ENCODE measurements at regions not wholly inside any gene's neighbourhood (a gene's known extent, or its start where the extent isn't known, plus 50 kb on each side); places are given as distances from the start of the nearest gene placed in this dataset.

DNA sequence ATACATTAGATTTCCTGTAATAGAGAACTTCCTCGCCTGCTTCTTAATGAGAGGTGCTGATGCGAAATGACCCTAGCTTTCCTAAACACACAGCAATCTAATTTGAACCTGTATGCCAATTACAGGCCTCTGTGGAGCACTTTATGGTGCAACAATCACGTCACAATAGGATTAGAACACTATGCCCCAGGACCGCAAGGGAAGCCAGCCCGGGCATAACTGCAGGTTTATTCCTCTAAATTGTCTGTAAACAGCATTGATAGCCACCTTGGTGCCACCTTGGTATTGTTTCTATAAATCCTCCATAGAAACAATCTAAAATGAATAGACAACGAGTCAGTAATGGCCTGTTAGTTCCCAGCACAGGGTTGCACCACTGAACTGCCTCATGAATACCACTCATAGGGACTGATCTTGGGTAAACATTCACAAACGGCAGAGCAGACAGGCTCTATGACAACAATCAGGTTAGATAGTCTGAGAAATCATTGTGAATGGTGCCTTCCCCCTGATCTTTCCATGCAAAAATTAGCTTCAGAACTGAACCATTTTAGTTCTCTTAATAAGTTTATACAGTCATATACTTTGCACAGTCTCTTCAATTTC is 182.5 kb upstream of the OBI1 start:
- Histone ChIP-seq H2BK20ac (ENCODE audit: low read length) (no peak overlapping the region), H2AFZ (ENCODE audit: low read length) (no peak overlapping the region), H4K91ac (replicated peaks; ENCODE audit: insufficient read length, low read length) (no peak overlapping the region), H3K4me2 (ENCODE audit: insufficient read depth in 1 of 2, low read depth in 2 of 2, low read length in 2 of 2) (no peak overlapping the region), H2BK120ac (replicated peaks; ENCODE audit: low read depth, low read length) (no peak overlapping the region), H3K23ac (ENCODE audit: insufficient read length) (no peak overlapping the region), H3K23me2 (ENCODE audit: low read depth, low read length) (no peaks in the 10 kb centered on the region), H4K8ac (ENCODE audit: extremely low read depth, insufficient read depth, low read length) (no peak overlapping the region), H3K56ac (replicated peaks; ENCODE audit: insufficient read length, low read depth, low read length) (no peak overlapping the region), H3K36me3 (ENCODE audit: control insufficient read depth in 2 of 4, insufficient read depth in 4 of 4, low read length in 3 of 4) (no peaks in the 10 kb centered on the region), H3K9ac (replicated peaks in 1 of 4; ENCODE audit: extremely low read depth in 1 of 4, low read depth in 3 of 4, low read length in 3 of 4) (no peak overlapping the region), H3K27me3 (replicated peaks in 1 of 4; ENCODE audit: control insufficient read depth in 3 of 4, extremely low read depth in 1 of 4, insufficient read depth in 3 of 4, low read length in 3 of 4) (no peaks in the 10 kb centered on the region), H2AK5ac (ENCODE audit: low read depth, low read length) (no peak overlapping the region), H3K4ac (replicated peaks; ENCODE audit: insufficient read length, low read depth, low read length) (no peak overlapping the region), H3K79me2 (ENCODE audit: control insufficient read depth in 1 of 2, insufficient read depth in 2 of 2, low read length in 2 of 2) (no peaks in the 10 kb centered on the region), H4K5ac (ENCODE audit: insufficient read length, low read depth, low read length) (no peak overlapping the region), H2BK12ac (ENCODE audit: low read depth, low read length) (no peak overlapping the region), H3K9me3 (ENCODE audit: insufficient read depth in 2 of 2, low read depth in 1 of 2, low read length in 1 of 2) (no peaks in the 10 kb centered on the region), H3K4me3 (ENCODE audit: extremely low read depth in 1 of 4, insufficient read depth in 2 of 4, low read depth in 3 of 4, low read length in 4 of 4) (no peak overlapping the region), H4K20me1 (replicated peaks in 1 of 2; ENCODE audit: control insufficient read depth in 1 of 2, insufficient read depth in 2 of 2, low read length in 2 of 2) (peaks cover 0 to 2% of the 10 kb centered on the region in 2 experiments), H3K18ac (ENCODE audit: extremely low read depth, low read length) (no peak overlapping the region), H2BK15ac (ENCODE audit: low read length) (no peak overlapping the region), H3K4me1 (replicated peaks in 1 of 4; ENCODE audit: control insufficient read depth in 3 of 4, insufficient read depth in 4 of 4, low read length in 3 of 4) (no peaks in the 10 kb centered on the region), H3K79me1 (ENCODE audit: low read depth, low read length) (no peaks in the 10 kb centered on the region), H2BK5ac (ENCODE audit: low read depth, low read length) (no peak overlapping the region), H3K14ac (ENCODE audit: insufficient read length) (no peak overlapping the region), H3K27ac (ENCODE audit: low read depth, low read length) (no peak overlapping the region)
- no peak for DNase-seq (ENCODE audit: low read depth in 1 of 2, low spot score in 2 of 2)
- ChIA-PET CTCF (ENCODE audit: partially characterized antibody) (no interaction called here), POLR2A (ENCODE audit: partially characterized antibody) (no interaction called here)
- no peak for FAIRE-seq
- 88% methylated on average over 7 of the region's 7 CpGs; no CpG with 5 or more reads in 1 of the 2 experiments for WGBS, 2 experiments (ENCODE audit: extremely low coverage in 1 of 2, insufficient coverage in 1 of 2, insufficient read length in 1 of 2, insufficient replicate concordance in 2 of 2, low coverage in 1 of 2, low lambda C conversion rate in 2 of 2, missing lambda C conversion rate in 1 of 2)
- TF ChIP-seq GTF2F1 (IDR thresholded peaks at IDR 0.05; ENCODE audit: borderline replicate concordance, low read depth, low read length), result no peak
- no peak for TF ChIP-seq SUZ12 (IDR thresholded peaks at IDR 0.05; ENCODE audit: low read length)
- no peak for TF ChIP-seq NANOG (IDR thresholded peaks at IDR 0.05; ENCODE audit: insufficient read depth, low read depth, low read length, poor library complexity, severe bottlenecking)
- TF ChIP-seq, protein P1, sequence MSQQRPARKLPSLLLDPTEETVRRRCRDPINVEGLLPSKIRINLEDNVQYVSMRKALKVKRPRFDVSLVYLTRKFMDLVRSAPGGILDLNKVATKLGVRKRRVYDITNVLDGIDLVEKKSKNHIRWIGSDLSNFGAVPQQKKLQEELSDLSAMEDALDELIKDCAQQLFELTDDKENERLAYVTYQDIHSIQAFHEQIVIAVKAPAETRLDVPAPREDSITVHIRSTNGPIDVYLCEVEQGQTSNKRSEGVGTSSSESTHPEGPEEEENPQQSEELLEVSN (IDR thresholded peaks at IDR 0.05), result no peak
- TF ChIP-seq SRF (IDR thresholded peaks at IDR 0.05; ENCODE audit: low read depth, low read length), result no peak
- TF ChIP-seq POLR2AphosphoS5 (IDR thresholded peaks at IDR 0.05; ENCODE audit: low read depth, low read length), result no peak
- no peak for TF ChIP-seq TAF7 (optimal IDR thresholded peaks at IDR 0.05; ENCODE audit: borderline replicate concordance, low read depth, low read length)
- TF ChIP-seq POLR2A (IDR thresholded peaks at IDR 0.05; ENCODE audit: control extremely low read depth in 1 of 2, low read depth in 2 of 2, low read length in 2 of 2), result no peak
- no peak for TF ChIP-seq SAP30 (IDR thresholded peaks at IDR 0.05; ENCODE audit: insufficient read depth, insufficient replicate concordance, low read length)
- TF ChIP-seq, protein P2, sequence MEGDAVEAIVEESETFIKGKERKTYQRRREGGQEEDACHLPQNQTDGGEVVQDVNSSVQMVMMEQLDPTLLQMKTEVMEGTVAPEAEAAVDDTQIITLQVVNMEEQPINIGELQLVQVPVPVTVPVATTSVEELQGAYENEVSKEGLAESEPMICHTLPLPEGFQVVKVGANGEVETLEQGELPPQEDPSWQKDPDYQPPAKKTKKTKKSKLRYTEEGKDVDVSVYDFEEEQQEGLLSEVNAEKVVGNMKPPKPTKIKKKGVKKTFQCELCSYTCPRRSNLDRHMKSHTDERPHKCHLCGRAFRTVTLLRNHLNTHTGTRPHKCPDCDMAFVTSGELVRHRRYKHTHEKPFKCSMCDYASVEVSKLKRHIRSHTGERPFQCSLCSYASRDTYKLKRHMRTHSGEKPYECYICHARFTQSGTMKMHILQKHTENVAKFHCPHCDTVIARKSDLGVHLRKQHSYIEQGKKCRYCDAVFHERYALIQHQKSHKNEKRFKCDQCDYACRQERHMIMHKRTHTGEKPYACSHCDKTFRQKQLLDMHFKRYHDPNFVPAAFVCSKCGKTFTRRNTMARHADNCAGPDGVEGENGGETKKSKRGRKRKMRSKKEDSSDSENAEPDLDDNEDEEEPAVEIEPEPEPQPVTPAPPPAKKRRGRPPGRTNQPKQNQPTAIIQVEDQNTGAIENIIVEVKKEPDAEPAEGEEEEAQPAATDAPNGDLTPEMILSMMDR (IDR thresholded peaks at IDR 0.05; ENCODE audit: control extremely low read depth in 1 of 3, insufficient read depth in 1 of 3, low read depth in 1 of 3, low read length in 3 of 3), result no peak
- no peak for TF ChIP-seq CTBP2 (IDR thresholded peaks at IDR 0.05; ENCODE audit: borderline replicate concordance, insufficient read depth, insufficient read length, low read length)

All from H1 (cell line).